ENCODE measurements at regions not wholly inside any gene's neighbourhood (a gene's known extent, or its start where the extent isn't known, plus 50 kb on each side); places are given as distances from the start of the nearest gene placed in this dataset.

DNA sequence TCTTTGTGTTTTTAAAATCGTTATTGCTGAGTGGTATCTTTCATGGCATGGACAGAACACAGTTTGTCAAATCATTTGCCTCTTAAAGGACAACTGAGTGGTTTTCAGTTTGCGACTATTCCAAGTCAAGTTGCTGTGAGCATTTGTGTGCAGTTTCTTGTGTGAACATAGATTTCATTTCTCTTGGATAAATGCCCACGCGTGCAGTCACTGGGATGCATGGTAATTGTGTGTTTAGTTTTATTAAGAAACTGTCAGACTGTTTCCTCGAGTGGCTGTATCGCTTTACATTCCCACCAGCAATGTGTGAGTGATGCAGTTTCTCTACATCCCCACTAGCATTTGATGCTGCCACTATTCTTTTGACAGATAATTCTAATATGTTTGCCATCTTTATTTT is 154.0 kb upstream of the ARL4C start:
- TF ChIP-seq, protein P1, sequence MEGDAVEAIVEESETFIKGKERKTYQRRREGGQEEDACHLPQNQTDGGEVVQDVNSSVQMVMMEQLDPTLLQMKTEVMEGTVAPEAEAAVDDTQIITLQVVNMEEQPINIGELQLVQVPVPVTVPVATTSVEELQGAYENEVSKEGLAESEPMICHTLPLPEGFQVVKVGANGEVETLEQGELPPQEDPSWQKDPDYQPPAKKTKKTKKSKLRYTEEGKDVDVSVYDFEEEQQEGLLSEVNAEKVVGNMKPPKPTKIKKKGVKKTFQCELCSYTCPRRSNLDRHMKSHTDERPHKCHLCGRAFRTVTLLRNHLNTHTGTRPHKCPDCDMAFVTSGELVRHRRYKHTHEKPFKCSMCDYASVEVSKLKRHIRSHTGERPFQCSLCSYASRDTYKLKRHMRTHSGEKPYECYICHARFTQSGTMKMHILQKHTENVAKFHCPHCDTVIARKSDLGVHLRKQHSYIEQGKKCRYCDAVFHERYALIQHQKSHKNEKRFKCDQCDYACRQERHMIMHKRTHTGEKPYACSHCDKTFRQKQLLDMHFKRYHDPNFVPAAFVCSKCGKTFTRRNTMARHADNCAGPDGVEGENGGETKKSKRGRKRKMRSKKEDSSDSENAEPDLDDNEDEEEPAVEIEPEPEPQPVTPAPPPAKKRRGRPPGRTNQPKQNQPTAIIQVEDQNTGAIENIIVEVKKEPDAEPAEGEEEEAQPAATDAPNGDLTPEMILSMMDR (tag by site-specific recombination; IDR thresholded peaks at IDR 0.05): no peak
- TF ChIP-seq ZNF423 (tag by site-specific recombination; IDR thresholded peaks at IDR 0.05) (no peak), YY1 (tag by site-specific recombination; IDR thresholded peaks at IDR 0.05) (no peak), ZNF544 (tag by site-specific recombination; IDR thresholded peaks at IDR 0.05) (no peak), ZNF785 (tag by site-specific recombination; IDR thresholded peaks at IDR 0.05) (no peak)
- TF ChIP-seq, protein P2, sequence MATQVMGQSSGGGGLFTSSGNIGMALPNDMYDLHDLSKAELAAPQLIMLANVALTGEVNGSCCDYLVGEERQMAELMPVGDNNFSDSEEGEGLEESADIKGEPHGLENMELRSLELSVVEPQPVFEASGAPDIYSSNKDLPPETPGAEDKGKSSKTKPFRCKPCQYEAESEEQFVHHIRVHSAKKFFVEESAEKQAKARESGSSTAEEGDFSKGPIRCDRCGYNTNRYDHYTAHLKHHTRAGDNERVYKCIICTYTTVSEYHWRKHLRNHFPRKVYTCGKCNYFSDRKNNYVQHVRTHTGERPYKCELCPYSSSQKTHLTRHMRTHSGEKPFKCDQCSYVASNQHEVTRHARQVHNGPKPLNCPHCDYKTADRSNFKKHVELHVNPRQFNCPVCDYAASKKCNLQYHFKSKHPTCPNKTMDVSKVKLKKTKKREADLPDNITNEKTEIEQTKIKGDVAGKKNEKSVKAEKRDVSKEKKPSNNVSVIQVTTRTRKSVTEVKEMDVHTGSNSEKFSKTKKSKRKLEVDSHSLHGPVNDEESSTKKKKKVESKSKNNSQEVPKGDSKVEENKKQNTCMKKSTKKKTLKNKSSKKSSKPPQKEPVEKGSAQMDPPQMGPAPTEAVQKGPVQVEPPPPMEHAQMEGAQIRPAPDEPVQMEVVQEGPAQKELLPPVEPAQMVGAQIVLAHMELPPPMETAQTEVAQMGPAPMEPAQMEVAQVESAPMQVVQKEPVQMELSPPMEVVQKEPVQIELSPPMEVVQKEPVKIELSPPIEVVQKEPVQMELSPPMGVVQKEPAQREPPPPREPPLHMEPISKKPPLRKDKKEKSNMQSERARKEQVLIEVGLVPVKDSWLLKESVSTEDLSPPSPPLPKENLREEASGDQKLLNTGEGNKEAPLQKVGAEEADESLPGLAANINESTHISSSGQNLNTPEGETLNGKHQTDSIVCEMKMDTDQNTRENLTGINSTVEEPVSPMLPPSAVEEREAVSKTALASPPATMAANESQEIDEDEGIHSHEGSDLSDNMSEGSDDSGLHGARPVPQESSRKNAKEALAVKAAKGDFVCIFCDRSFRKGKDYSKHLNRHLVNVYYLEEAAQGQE (tag by site-specific recombination; IDR thresholded peaks at IDR 0.05): no peak

Data from HEK293 (cell line).